NCI-H2171 (cell line): ENCODE measurements at regions not wholly inside any gene's neighbourhood (a gene's known extent, or its start where the extent isn't known, plus 50 kb on each side); places are given as distances from the start of the nearest gene placed in this dataset.
"Not testable (repeated sequence)": the region's sequence is repeated elsewhere in the genome, so short reads cannot be mapped to it uniquely, and the experiment has no call there.

Experiments
- DNase-seq: peaks from one replicate; lab custom pipeline; 2025; lab: John Stamatoyannopoulos, UW

DNA sequence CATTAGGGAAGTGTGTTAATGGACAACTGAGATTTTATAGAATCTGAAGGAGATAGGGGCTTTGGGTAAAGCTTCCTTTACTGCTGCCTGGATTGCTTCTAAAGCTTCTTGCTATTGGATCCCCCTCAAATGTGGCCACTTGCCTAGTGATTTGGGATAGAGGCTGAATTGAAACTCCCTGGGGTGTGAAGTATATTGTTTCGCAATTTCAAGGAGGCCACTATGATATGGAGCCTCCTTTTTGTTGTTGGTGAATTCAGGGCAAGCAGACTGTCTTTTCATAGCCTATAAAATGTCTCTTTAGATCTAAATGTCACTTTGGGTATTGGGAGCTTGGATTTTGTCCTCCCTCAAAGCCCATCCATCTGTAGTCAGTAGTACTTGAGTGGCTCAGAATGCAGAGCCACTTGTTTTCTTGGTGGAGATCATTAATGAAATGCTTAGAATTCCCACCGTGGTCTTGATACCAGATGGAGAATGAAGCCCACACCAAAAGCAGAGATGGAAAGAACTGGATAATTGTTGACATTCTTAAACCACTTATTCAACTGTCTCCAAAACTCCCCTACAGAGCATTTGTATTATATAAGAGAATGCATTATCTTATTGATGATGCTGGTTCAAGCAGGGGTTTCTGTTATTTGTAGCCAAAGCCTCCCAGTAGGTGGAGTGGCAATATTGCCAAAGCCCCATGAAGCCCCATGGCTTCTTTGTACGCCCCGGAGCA is 144.3 kb upstream of the KCNE2 start:
- no peak for DNase-seq

DNA sequence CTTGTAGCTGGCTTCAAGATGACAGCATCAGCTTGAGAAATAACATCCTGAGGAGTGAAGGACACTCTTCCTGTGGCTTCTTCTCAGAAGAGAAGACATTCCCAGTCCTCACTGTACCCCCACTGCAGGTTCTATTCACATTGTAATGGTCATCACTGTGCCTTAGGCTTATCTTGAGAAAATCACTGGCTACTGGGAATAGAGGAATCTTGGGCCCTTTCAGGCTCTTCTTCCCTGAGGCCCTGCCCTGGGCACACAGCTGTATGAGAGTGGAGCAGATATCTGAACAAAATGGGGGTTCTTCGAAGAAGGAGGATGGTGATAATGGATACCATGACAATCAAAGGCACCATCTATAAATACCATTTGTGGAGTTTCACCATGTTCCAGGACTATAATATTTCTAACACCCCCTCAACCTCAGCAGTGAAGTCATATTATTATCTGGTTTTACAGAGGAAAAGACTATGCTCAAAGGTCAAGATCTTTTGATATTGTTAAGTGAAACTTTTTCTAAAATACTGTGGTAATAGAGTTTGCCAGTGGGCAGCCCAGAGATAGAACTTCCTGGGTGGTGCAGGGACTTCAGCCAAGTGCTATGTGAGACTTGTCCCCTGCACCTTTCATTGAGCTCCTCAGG is 143.1 kb upstream of the KCNE2 start:
- DNase-seq = no peak

GRCh38 chr21:34221331-34222030 is 142.3 kb upstream of the KCNE2 start:
- DNase-seq = no peak

DNA sequence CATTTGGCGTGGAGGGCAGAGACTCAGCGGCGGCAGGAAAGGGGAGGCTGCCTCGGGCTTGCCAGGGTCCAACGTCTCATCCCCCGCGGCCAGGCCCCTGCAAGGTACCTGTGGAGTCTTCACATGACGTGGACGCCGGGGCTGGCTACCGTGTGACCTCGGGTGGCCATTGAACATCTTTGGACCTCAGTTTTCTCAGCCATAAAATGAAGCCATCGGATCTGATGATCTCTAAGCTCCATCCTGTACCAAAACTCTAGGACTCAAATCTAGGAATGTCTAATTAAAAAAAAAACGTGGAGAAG is 141.8 kb upstream of the KCNE2 start:
- DNase-seq = no peak

- no peak for DNase-seq
Observed at GRCh38 chr21:34223376-34223775, 140.4 kb upstream of the KCNE2 start.

GRCh38 chr21:34227386-34227852 is 136.4 kb upstream of the KCNE2 start:
- no peak for DNase-seq

GRCh38 chr21:34228792-34229191 is 135.0 kb upstream of the KCNE2 start:
- no peak for DNase-seq

- no peak for DNase-seq
Observed at GRCh38 chr21:34229353-34229752, 134.5 kb upstream of the KCNE2 start.

DNA sequence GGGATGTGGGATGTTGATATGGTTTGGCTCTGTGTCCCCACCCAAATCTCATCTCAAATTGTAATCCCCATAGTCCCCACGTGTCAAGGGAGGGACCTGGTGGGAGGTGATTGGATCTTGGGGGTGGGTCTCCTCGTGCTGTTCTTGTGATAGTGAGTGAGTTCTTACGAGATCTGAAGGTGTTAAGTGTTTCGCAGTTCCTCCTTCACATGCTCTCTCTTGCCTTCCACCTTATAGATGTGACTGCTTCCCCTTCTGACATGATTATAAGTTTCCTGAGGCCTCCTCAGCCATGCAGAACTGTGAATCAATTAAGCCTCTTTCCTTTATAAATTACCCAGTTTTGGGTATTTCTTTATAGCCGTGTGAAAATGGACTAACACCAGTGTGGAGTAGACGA is 130.1 kb upstream of the KCNE2 start:
- not testable (repeated sequence) for DNase-seq

GRCh38 chr21:34235514-34235913 is 128.3 kb upstream of the KCNE2 start:
- DNase-seq = no peak

GRCh38 chr21:34242973-34243372 is 120.8 kb upstream of the KCNE2 start:
- DNase-seq = no peak

- DNase-seq = no peak
Observed at GRCh38 chr21:34243562-34243961, 120.2 kb upstream of the KCNE2 start.

DNA sequence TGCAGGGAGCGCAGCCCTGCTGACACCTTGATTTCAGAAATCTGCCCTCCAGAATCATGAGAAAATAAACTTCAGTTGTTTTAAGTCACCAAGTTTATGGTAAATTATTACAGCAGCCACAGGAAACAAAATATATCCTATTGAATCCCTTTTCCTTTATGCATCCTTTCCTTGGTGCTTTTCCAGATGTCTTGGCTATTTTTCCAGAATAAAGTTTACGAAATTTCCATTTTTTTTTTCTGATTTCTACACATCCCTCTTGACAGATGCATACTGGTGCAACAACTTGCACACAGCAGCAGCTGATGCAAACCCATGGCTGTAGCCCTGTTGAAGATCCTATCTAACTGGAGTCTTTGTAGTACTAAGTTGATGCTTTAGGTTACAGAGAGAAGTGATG is 111.1 kb upstream of the KCNE2 start:
- no peak for DNase-seq

GRCh38 chr21:34255073-34255472 is 108.7 kb upstream of the KCNE2 start:
- DNase-seq = no peak

- no peak for DNase-seq
Observed at GRCh38 chr21:34260277-34261008, 103.4 kb upstream of the KCNE2 start.

DNA sequence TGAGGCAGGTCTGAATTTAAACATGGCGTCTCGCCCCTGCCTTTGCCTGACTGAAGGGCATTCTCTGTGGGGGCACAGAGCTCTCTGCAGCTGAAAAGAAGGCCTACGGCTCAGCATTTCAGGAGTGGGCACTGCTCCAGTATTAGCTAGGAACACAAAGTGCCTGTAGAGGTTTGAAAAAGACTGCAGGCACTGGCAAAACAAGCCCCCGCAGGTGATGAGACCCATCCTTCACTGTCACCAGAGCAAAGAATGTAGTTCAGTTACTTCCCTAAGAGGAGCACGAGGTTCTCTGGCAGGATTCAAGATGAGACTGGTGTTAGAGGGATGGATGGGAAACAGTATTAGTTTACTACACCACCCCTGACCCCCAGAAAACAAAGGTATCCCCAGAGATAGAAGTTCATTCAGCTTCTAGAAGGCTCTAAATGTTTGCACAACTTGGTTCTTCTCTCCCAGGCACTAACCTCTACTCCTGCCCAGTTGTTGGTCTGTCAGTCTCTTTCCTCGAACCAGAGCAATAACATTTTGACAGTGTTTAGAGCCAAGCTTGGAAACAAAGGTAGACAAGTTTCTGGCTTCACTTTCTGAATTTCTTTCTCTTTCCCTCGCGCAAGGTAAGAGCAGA is 101.9 kb upstream of the KCNE2 start:
- DNase-seq = no peak

DNA sequence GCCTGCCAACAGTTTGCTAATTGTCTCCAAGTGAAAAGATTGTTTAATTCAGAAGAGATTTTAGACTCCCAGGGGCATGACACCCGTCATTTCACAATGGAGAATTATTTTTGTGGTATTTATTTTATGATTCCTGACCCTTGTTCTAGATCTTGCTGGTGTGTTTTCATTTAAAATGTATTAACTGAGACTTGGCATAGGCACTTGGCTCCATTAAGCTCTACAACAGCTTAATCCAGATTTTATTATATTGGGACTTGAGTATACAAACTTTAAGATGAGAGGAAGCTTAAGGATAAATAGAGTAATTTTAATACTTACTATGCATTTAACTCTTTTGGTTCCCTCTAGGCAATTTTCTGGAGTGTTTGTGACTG is 101.3 kb upstream of the KCNE2 start:
- no peak for DNase-seq

DNA sequence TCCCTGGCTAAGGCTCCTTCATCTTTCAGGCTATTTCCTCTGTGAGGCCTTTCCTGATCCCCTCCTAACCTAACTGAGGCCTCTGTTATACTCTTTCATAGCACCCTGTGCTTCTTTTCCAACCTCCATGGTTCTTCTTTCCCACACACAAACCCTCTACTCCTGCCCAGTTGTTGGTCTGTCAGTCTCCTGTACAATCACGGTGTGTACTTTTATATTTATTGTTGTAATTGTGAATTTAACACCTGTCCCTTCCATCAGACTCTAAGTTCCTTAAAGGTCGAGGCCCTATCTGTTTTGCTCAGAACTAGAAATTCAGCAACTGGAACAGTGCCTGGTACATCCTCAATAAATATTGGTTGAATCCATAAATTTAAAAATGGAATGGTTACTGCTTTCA is 100.2 kb upstream of the KCNE2 start:
- no peak for DNase-seq

- DNase-seq = no peak
Observed at GRCh38 chr21:34266351-34266750, 97.5 kb upstream of the KCNE2 start.

- DNase-seq = no peak
Observed at GRCh38 chr21:34268493-34268892, 95.3 kb upstream of the KCNE2 start.

GRCh38 chr21:34270411-34270810 is 93.4 kb upstream of the KCNE2 start:
- no peak for DNase-seq

DNA sequence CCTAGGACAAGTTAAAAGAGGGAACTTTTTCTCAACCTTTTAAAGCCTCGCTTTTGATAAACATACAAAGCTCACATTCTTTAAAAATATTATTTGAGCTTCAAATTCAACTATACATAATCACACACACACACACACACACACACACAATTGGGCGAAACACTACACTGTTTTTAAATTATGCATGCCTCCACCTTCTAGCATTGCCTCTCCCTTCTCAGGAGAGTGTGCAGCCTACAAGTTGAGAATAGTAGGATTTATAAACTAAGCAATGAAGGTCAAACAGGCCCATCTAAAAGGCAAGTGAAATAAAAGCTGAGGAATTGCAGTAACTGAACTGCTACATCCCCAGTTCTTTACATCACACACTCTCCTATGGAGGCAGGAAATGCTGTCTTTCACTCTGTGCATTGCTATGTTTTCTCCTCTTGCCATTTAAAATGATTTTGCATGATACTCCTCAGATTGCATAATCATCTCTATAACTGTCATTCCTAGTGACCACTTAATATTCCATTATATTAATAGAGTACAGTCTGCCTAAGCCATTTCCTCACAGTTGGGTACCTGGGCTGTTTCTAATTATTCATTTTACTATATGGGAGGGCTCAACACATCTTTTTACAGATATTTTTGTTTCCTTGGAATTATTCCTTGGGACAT is 92.5 kb upstream of the KCNE2 start:
- no peak for DNase-seq
